ENCODE measurements at regions not wholly inside any gene's neighbourhood (a gene's known extent, or its start where the extent isn't known, plus 50 kb on each side); places are given as distances from the start of the nearest gene placed in this dataset.

GRCh38 chr11:134647066-134647743 is 235.2 kb upstream of the B3GAT1 start:
- no peak for TF ChIP-seq CTCF (IDR thresholded peaks at IDR 0.05)
- TF ChIP-seq POLR2A (IDR thresholded peaks at IDR 0.05) = no peak

Measured in heart left ventricle (tissue), 13 donors.